ENCODE measurements at regions not wholly inside any gene's neighbourhood (a gene's known extent, or its start where the extent isn't known, plus 50 kb on each side); places are given as distances from the start of the nearest gene placed in this dataset.
"Not testable (repeated sequence)": the region's sequence is repeated elsewhere in the genome, so short reads cannot be mapped to it uniquely, and the experiment has no call there.

GRCh38 chr18:14933049-14933851 is 185.3 kb downstream of the ANKRD30B start:
- TF ChIP-seq, protein P1, sequence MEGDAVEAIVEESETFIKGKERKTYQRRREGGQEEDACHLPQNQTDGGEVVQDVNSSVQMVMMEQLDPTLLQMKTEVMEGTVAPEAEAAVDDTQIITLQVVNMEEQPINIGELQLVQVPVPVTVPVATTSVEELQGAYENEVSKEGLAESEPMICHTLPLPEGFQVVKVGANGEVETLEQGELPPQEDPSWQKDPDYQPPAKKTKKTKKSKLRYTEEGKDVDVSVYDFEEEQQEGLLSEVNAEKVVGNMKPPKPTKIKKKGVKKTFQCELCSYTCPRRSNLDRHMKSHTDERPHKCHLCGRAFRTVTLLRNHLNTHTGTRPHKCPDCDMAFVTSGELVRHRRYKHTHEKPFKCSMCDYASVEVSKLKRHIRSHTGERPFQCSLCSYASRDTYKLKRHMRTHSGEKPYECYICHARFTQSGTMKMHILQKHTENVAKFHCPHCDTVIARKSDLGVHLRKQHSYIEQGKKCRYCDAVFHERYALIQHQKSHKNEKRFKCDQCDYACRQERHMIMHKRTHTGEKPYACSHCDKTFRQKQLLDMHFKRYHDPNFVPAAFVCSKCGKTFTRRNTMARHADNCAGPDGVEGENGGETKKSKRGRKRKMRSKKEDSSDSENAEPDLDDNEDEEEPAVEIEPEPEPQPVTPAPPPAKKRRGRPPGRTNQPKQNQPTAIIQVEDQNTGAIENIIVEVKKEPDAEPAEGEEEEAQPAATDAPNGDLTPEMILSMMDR (IDR thresholded peaks at IDR 0.05; ENCODE audit: control insufficient read depth, extremely low read depth, insufficient read depth): no peak
- H3K4me3 ChIP-seq (ENCODE audit: low read depth, low read length): no peak overlapping the region
- DNase-seq (ENCODE audit: low read depth): no peak

DNA sequence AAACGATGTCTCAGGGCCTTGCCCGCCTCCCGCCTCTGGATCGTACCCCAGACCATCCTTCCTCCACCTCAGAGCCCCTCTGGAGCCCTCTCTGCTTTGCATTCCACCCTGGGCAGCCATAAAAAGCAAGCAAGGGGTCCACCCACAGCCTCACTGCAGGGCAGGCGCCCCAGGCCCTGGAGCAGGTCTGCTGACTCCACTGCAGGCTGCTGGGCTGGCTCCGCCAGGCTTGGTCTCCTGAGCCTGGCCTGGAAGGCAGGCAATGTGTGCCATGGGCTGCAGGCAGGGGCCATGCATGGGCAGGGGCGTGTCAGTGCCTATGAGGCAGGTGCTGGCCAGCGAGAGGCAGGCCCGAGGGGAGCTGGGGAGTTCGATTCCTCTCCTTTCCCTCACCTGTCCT is 186.0 kb downstream of the ANKRD30B start:
- no peak overlapping the region for H3K4me3 ChIP-seq (ENCODE audit: low read depth, low read length)
- DNase-seq (ENCODE audit: low read depth): no peak
- TF ChIP-seq, protein P1 (IDR thresholded peaks at IDR 0.05; ENCODE audit: control insufficient read depth, extremely low read depth, insufficient read depth): no peak

- no peak for DNase-seq (ENCODE audit: low read depth)
- no peak overlapping the region for H3K4me3 ChIP-seq (ENCODE audit: low read depth, low read length)
These were observed 187.2 kb downstream of the ANKRD30B start for GRCh38 chr18:14935210-14935609.

DNA sequence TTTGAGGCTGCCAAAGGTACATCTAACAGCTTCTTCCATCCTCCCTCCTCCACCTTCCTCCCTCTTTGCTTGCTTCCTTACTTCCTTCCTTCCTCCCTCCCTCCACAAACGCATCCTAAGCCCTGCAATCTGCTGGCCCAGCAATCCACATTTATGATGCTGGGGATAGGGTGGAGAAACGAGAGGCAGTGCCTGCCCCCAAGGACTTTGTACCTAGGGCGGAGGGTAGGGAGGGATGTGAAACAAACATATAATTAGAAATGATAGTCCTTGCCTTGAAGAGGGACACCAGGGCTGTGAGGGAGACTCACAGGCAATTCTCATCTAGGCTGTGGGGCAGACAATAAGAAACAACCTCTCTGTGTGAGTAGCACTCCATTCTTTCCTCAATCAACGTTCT is 188.3 kb downstream of the ANKRD30B start:
- no peak for DNase-seq (ENCODE audit: low read depth)
- TF ChIP-seq, protein P1 (IDR thresholded peaks at IDR 0.05; ENCODE audit: control insufficient read depth, extremely low read depth, insufficient read depth): no peak
- H3K4me3 ChIP-seq (ENCODE audit: low read depth, low read length): no peak overlapping the region

More at GRCh38 chr18:14935210-14935609, 187.2 kb downstream of the ANKRD30B start:
- TF ChIP-seq, protein P1 (IDR thresholded peaks at IDR 0.05; ENCODE audit: control insufficient read depth, extremely low read depth, insufficient read depth): no peak

DNA sequence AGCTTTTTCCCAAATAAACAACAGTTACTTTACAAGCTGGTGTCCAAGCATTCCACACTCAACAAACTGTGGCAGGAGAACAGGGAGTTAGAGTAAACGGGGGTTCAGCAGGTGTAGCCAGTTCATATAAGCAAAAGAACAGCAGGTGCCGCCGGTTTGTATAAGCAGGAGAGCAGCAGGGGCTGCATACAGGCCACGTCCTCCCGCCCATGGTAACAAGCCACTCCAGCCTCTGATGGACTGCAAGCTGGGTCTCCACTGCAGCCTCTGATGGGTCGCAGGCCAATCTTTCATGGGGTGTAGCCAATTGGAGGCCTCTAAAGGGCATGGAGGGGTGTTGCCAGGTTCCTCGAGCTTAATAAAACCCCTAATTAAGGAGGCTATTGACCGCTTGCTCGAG is 189.3 kb downstream of the ANKRD30B start:
- TF ChIP-seq, protein P1 (IDR thresholded peaks at IDR 0.05; ENCODE audit: control insufficient read depth, extremely low read depth, insufficient read depth): no peak
- H3K4me3 ChIP-seq (ENCODE audit: low read depth, low read length): no peak overlapping the region
- no peak for DNase-seq (ENCODE audit: low read depth)

DNA sequence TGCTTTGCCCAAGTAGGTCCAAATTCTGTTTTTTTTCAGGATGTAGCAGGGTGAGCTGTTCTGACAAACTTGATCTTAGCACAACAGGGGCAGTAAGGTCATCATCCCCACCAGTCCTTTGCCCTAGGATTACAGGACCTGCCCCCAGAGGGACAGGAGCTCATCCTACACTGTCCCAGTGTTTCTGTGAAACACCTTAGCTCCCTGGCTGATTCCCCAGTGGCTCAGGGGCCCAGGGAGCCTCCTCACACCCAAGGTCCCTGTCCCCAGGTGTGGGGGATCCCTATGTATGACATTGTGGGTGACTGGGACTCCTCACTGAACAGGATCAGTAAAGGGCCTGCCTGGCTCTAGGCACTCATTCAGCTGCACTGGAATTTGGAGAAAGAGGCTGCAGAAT is 191.2 kb downstream of the ANKRD30B start:
- no peak overlapping the region for H3K4me3 ChIP-seq (ENCODE audit: low read depth, low read length)
- TF ChIP-seq, protein P1 (IDR thresholded peaks at IDR 0.05; ENCODE audit: control insufficient read depth, extremely low read depth, insufficient read depth): no peak
- no peak for DNase-seq (ENCODE audit: low read depth)

GRCh38 chr18:14940106-14940505 is 192.1 kb downstream of the ANKRD30B start:
- not testable (repeated sequence) for DNase-seq (ENCODE audit: low read depth); H3K4me3 ChIP-seq (ENCODE audit: low read depth, low read length)
